ENCODE measurements at regions not wholly inside any gene's neighbourhood (a gene's known extent, or its start where the extent isn't known, plus 50 kb on each side); places are given as distances from the start of the nearest gene placed in this dataset.

- no peak for TF ChIP-seq POLR2AphosphoS5 (IDR thresholded peaks at IDR 0.05)
- no peak for TF ChIP-seq MXI1 (conservative IDR thresholded peaks at IDR 0.05; ENCODE audit: poor library complexity, severe bottlenecking)
- no peak for TF ChIP-seq EP300 (conservative IDR thresholded peaks at IDR 0.05; ENCODE audit: poor library complexity, severe bottlenecking)
- no peak for TF ChIP-seq RAD21 (conservative IDR thresholded peaks at IDR 0.05)
- no peak for TF ChIP-seq CTCF (IDR thresholded peaks at IDR 0.05; ENCODE audit: poor library complexity, severe bottlenecking)
- no peak for TF ChIP-seq TAF1 (IDR thresholded peaks at IDR 0.05; ENCODE audit: low read depth)
- no peak for TF ChIP-seq REST (IDR thresholded peaks at IDR 0.05; ENCODE audit: borderline replicate concordance)
- TF ChIP-seq EZH2 (IDR thresholded peaks at IDR 0.05; ENCODE audit: borderline replicate concordance, insufficient read depth, low read length, poor library complexity, severe bottlenecking) = no peak
- TF ChIP-seq SMC3 (conservative IDR thresholded peaks at IDR 0.05; ENCODE audit: poor library complexity) = no peak
Measured at GRCh38 chr9:4370501-4370900, 70.6 kb upstream of the GLIS3 start.

All from neural cell (in vitro differentiated cells).